NAMALWA (cell line): ENCODE measurements at regions not wholly inside any gene's neighbourhood (a gene's known extent, or its start where the extent isn't known, plus 50 kb on each side); places are given as distances from the start of the nearest gene placed in this dataset.
"Not testable (repeated sequence)": the region's sequence is repeated elsewhere in the genome, so short reads cannot be mapped to it uniquely, and the experiment has no call there.

Experiments used
- DNase-seq: peaks from one replicate; pipeline ENCODE4 v3.0.0-alpha.2; 2015; ENCODE audit warnings: low spot score

DNA sequence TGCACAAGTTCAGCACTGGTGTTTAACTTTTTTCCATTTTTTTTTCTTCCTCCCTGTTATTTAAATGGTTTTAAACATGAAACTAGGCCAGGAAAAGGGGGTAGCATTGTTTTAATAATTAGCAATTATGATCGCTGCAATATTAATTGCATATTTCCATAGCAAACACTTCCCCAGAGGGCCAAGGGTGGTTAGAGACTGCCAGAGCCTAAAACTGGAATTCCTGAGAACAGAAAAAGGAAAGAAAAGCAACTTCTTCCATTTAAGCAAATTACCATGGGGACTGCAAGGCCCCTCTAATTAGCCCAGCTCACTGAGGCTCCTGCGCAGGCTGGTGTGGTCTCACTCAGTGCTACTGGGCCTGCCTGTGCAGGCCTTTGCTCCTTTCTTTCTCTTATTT is 201.5 kb downstream of the SMAD2 start:
- DNase-seq: no peak

DNA sequence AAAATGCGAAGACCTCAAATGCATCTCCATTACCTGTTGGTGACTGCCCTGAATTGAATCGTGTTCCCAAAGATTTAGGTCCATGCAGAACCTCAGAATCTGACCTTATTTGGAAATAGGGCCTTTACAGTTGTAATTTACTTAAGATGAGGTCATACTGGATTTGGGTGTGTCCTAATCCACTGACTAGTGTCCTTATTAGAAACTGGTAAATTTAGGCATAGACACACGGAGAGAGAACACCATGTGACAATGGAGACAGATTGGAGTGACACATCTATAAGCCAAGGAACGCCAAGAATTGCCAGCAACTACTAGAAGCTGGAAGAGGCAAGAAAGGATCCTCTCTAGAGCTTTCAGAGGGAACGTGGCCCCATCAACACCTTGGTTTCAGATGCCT is 203.1 kb downstream of the SMAD2 start:
- DNase-seq: no peak

DNA sequence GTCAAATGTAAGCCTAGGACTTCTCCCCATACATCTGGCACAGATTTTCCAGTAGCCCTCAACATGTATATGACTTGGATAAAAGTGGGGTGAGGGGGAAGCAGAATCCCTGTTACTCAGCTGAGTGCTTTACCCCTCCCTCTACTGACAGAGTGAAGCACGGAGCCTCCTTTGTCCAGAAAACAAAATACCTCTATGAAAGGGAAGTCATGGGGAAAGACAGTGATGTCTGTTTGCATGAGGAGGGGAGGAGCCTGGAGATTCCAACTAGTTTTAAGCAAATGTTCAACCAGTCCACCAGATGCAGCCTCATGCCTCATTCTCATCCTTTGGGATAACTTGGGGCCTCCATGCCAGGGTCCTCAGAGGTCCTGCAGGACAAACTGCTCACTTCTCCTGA is 203.9 kb downstream of the SMAD2 start:
- no peak for DNase-seq

DNA sequence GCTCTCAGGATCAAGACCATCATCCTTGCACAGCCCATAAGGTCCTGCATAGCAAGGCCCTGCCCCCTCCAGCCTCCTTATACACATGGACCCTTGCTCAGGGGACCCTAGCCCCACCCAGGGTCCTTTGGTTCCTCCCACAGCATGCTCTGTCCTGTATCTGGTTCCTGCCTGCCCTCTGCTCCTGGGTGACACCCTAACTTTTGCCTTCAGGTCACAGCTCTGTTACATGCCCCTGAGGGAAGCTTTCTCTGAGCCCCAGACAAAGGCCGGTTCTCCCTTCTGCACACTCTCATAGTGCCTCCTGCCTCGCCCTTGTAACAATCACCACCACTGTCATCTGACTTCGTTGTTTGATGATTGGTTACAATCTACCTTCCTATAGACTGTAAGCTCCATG is 204.8 kb downstream of the SMAD2 start:
- DNase-seq: no peak

DNA sequence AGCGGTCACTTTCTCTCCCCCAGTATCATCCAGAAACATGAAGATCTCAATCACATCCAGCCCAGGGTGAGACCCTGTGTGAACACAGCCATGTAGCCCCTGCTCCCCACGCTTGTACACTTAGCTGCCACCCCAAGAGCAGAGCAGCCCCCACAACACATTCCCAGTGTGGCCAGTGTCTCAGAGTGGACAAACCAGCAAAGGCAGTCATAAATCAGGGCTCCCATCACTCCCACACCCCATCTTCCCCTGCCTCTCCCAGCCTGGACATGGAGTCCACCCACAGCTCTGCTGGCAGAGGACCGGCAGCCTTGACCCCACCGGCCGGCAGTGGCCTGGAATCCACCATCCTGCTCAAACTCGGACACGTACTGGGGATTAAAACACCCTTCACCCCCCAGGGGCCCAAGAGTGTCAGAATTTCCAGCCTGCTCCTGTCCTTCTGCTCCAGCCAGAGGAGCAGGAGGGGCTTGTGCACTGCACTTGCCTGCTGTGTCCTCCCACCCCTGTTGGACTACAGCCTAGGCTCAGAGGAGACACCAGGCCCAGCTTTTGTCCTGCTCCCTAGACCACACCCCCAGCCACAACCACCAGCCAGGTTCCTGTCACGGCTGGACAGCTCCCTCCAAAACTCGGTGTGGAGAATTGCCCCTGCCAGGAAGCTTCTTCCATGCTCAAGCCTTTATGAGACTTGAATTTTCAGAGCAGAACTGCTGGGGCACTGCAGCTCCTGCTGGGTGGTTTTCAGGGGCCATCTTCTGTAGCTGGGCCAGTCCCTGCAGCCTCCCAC is 206.1 kb downstream of the SMAD2 start:
- DNase-seq: no peak

DNA sequence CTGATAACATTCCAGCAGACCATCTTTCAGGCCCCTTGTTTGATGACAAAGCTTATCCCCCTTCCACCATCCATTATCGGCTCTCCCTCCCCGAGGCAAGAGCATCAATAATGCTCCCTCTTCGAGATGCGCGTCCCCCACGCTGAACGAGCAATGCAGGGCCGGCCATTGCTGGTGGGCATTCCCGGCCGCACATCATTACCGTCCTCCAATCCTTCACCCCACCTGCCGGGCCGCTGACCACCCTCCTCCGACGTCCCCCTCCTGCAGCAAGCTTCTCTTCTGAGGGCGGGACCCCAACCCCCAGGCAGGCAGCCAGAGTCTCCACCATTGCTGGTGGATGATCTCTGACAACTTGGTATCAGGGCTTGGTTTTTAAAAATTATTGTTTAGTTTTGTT is 208.6 kb downstream of the SMAD2 start:
- DNase-seq: no peak

DNA sequence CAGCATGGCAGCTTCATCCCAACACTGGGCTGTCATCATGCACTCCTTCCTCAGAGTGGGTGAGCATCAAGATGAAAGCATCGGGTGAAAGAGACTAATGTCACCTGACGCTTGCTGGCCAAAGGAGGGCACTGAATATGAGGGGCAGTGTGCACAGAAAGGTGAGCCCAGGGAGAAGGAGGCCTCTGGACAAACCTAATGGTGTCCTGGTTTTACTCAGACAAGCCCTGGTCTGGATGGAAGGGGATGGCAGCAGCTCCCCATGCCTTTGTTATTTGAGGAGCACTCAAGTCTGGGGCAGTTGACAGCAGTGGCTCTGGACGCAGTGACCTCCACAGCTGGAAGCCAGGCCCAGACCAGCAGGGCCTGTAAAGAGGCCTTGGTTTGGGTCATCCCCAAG is 209.7 kb downstream of the SMAD2 start:
- no peak for DNase-seq

DNA sequence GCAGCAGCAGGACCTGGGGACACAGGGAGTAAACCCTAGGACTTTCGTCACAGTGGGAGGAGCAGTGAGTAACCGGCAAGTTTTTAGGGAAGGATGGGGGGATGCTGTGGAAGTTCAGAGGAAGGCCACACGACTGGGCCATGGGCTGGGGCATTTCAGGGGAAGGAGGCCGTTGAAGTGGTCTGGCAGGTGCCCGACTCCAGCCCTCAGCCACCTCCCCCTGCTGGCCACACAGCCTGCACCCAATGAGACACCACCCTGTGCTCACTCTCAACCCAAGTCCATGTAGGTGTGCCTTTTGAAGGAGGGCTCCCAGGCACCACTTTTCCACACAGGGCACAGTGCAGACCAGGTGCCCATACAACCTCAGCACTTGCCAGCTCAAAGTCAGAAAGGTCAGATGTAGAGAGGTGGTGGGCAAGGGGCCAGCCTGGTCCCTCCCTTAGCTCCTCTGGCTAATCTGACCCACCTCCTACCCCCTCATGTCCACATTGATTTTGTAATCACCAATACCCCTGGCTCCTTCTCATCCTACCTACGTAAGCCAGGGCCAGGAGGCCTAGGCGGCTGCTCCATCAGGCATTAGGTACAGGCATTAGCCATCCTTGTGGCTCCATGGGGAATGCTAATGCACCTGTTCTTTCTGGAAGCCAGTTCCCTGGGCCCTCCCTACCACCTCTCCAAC is 211.2 kb downstream of the SMAD2 start:
- DNase-seq: no peak

DNA sequence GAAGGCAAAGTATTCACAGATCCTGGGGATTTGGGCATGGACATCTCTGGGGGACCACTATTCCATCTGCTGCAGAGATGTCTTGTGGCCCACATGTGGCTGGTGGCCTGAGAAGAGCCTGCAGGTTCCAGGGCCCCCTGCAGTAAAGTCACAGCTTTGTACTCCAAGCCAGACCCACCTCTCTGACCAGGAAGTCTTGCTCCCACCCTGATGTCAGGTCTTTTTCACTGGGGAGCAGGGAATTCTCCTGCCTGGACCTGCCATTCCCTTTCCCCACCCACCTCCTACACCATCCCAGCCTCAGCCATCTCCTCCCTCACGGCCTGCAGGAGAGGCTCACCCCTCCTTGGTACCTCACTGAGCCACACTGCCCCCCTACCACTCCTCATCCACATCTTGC is 211.8 kb downstream of the SMAD2 start:
- DNase-seq: no peak

DNA sequence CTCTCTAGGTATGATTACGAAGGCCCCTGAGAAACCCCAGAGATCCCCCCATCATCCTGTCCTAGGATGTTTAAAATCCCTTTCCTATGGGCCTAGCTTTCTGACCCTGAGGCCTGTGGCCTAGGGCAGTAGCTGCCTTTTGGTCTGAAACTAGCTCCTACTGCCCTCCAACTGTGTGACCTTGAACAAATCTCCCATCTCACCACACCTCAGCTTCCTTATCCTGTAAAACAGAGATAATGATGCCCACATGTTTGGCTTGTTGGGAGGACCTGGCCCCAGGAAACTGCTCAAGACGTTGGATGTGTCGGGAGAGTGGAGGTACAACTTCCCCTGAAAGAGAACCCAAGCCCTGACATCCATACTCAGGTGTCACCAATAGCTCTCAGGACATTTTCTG is 213.2 kb downstream of the SMAD2 start:
- no peak for DNase-seq

DNA sequence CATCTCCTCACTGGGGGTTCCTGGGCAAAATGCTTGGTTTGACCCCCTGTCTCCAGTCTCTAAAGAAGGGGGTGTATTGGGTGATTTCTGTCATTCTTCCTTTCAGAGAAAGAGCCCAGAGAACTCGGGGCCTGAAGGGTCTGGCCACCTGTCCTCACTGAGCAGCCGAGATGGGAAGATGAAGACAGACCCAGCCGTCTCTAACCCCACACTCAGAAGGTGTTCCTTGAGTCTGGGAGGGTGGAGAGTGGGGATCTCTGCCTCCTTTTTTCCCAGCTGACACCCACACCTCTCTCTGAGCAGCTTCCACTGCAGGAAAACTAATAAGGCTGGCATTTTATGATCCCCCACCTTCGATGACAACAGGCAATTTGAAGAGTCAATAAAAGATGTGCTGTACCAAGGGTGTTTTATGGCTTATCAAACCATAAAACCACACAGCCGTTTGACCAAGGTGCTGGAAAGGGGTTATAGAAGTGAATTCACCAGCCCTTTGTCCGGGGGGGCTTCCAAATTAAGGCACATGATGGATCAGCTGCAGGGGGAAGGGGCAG is 213.8 kb downstream of the SMAD2 start:
- DNase-seq: no peak

DNA sequence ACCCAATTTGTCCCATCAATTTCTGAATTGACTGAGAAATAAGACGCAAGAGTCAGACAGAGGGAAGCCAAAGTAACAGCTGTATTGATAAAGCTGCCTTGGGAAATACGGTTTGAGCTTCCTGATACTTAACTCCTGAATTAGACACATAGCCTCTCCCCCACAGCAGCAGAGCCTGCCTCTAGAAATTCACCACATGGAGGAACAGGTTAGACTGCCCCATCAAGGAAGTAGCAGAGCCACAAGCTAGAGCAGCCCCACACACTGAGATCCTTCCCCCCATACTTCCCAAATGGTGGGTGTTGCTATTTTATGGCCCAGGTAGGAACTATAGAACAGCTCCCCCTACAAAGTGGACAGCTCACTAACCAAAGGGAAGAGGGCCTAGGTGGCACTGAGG is 220.0 kb downstream of the SMAD2 start:
- DNase-seq: no peak

DNA sequence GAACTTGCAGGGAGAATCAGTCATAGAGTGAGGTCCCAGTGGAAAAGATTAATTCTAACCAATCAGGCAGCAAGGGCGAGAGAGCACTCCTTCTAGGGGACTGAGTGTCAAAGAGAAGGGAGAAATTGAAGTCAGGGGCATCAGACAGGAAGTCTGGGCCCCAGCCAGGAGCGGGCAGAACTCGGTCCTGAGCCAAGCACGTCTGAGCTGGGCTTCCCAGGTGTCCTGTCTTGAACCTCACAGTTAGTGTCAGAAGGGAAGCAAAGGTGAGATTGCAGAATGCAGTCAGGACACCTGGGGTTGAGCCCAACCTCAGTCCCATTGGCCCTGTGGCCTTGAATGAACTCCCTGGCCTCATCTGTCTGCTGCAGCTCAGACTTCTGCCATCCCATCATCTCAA is 220.9 kb downstream of the SMAD2 start:
- DNase-seq: no peak

DNA sequence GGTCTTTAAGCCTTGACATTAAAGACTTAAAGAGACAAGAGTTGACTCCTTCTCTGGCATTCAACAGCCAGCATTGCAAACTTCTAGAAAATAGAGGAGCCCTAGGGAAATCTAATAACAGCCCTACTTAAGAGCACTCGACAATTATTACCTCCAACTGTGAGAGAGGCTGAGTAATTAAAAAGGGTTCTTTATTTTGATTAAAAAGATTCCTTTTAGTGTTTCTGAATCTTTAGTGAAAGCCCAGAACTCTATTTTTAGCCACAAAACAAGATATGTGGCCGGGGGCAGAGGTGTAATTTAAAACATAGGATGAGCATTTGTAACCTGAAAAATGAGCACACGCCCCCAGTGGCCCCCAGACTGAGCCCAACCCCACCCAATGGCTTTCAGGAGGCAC is 222.3 kb downstream of the SMAD2 start:
- no peak for DNase-seq

DNA sequence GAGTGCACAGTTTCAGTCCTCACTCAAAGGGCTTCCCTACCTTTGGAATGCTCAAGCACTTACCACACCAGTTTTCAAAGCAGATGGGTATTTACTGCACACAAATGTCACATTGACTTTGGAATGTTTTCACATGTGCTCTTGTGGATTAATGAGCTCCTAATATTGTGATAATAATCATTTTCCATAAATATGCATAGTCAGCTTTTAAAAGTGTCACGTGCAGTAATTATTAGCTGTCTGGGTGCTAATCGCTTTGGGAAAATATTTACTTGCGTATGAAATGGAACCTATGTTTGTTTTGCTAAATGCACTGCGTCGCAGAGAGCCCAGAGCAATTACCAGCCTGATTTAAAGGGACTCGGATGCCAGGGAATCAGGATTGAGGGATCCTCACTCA is 229.3 kb downstream of the SMAD2 start:
- no peak for DNase-seq

DNA sequence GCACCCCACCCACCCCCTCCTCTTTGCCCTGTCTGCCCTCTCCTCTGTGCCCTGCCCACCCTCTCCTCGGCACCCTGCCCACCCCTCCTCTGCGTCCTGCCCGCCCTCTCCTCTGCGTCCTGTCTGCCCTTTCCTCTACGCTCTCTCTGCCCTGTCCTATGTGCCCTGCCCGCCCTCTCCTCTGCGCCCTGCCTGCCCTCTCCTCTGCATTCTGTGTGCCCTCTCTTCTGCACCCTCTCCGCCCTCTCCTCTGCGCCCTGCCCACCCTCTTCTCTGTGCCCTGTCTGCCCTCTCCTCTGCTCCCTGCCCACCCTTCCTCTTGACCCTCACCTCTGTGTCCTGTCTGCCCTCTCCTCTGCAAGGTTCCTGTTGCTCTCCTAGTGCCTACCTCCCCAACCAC is 233.6 kb downstream of the SMAD2 start:
- DNase-seq: no peak

DNA sequence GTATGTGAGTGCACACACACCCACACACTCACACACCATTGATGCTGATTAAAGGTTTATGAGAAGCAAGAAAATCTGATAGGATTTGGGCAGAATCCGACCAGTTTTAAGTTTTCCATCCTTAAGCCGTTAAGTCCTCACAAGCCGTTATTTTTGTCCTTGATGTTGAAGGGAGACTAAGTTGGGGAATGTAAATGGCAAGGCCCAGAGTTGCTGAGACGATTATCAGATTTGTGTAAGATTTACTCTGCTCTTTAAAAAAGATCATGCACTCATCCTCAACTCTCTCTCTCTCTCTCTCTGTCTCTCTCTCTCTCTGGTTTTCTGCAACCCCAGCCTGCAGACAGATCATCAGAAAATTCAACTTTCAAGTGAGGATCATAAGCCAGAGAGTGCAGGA is 238.8 kb downstream of the SMAD2 start:
- DNase-seq: no peak

DNA sequence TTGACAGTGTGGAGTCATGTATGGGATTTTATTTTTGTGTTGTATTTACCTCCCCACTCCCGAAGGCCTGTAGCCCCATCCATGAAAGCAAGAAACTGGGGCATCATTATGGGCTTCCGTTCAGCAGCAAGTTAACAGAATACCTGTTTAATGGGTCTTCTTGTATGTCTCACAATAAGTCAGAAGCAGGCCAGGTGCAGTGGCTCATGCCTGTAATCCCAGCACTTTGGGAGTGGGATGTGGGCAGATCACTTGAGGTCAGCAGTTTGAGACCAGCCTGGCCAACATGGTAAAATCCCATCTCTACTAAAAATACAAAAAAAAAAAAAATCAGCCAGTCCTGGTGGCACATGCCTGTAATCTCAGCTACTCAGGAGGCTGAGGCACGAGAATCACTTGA is 239.7 kb downstream of the SMAD2 start:
- DNase-seq: not testable (repeated sequence)

DNA sequence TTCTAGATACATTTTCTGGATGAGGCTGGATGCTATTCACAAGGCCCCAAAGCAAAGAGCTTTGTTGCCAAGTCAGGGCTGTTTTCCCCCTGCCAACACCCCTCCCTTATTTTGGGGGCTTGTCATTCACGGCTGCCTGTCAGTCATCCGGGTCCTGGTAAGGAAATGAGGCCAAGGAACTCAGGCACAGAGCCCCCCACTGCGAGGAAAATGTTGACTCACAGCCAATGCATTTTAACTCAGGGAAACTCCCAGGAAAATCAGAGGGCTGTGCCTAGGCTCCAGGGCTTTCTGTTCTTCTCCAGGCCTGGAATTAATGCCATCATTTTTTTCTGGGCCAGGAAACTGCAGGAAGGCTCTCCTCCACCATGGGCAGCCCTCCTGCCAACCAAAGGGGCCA is 241.1 kb downstream of the SMAD2 start:
- no peak for DNase-seq

DNA sequence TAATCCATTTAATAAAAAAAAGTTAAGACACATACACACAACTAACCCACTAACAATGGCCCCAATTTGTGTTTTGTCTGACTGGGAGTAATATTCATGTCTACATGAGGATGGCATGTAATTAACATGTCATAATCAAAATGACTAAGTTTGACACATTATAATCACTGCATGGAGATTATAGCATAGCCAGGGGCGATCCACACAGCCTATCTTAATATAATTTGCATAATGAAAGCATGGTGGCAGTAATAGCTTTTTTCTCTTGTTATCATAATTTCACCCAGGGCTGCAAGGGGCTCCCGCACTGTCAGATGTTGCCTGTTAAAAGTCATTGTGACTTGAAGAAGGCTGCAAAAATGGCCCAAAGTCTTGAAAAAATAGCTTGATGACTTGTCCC is 243.7 kb downstream of the SMAD2 start:
- DNase-seq: no peak

DNA sequence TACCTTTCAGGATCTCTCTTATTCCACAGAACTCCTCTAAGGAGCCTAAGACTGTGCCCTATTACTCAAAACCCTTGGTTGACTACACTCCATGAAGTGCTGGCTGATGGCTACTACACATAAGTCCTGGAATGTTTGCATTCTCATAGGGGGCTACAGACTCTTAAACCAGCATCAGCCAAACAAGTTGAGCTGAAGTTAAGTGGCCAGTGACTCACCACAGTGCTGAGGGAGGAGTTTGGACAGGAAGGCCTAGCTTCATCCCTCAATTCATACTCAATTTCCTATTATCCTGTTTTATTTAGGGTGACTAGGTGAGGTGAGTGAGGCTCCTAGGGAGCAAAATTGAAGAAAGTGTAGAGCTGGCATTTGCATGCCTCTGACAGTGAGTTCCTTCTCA is 246.7 kb downstream of the SMAD2 start:
- DNase-seq: no peak

DNA sequence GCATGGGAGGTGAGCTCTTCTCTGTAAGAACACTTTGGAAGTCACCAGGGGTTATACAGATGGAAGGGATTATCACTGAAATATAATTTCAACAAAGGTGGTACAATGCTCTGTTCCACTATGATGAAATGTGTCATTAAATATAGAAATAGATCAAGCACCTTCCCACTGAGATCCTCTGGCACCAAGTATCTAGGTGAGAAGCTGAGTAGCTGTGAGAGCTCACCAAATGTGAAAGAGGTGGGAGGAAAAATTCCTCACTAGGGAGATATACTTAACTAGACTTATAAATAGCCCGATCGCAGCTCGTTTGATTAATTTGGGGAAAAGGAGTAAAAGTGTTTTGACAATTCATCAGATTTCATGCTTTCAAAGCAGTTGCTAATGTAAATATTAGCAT is 247.6 kb downstream of the SMAD2 start:
- DNase-seq: no peak

DNA sequence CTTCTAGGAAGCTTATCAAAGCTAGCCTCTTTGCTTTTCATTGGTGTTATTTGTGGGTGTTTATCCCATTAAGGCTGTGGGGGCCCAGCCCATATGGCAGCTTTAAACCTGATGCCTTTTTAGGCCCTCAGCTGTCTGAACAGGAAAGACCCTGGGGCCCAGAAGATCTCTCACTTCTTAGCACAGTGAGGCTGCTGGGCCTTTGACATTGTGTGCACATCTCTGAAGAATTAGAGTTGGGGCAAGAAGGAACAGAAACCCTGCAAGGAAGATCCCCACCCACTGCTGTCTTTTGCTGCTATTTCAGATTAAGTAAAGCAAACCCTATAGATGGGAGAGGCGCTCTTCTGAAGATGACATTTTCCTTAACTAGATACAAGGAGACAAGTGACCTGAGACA is 250.0 kb downstream of the SMAD2 start:
- no peak for DNase-seq

DNA sequence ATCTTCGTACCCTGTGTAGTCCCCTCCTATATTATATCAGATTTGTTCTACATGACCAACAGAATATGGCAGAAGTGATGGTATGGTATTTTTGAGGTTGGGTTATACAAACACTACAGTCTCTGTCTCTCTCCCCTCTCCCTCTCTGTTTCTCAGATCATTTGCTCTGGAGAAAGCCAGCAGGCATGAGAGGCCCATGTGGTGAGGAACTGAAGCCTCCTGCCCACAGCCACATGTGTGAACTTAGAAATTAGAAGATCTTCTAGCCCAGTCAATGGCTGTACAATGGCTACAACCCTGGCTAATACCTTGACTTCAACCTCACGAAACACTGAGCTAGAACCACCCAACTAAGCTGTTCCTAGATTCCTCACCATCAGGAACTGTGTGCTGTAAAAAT is 250.6 kb downstream of the SMAD2 start:
- DNase-seq: no peak
